Stimulated activated CD4-positive, alpha-beta T cell treated with anti-CD3 and anti-CD28 coated beads, Interleukin-4, amount 100 ng/mL, for 24 hours (primary cell): ENCODE measurements at regions not wholly inside any gene's neighbourhood (a gene's known extent, or its start where the extent isn't known, plus 50 kb on each side); places are given as distances from the start of the nearest gene placed in this dataset.

ENCODE experiments used
- DNase-seq: peaks from one replicate; pipeline ENCODE4 v3.0.0-alpha.2; 2020

DNA sequence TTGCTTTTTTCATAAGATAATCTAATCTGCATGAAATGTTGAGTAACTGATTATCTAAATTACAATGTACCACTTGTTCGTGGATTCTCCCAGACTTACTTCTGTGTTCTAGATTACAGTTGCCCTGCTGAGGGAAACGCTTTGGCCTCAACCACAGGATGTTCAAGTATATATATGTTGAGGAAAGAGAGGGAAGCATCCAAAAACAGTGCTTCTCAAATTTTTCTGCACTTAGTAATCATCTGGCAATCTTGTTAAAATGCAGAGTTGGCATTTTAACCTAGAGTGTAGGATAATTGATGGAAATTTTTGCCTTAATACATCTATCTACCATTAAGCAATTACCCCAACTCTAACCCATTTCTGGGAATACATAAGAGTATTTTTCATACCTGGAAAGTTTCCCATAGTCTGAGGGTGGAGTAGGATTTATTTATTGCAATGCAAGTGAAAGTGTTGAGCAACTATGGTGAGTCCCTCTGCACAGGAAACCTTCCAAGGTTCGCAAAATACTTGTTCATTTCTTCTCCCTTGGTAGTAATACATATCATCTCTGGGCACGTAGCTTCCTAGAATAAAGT lies 59.6 kb upstream of the C1GALT1 start:
- DNase-seq = no peak

DNA sequence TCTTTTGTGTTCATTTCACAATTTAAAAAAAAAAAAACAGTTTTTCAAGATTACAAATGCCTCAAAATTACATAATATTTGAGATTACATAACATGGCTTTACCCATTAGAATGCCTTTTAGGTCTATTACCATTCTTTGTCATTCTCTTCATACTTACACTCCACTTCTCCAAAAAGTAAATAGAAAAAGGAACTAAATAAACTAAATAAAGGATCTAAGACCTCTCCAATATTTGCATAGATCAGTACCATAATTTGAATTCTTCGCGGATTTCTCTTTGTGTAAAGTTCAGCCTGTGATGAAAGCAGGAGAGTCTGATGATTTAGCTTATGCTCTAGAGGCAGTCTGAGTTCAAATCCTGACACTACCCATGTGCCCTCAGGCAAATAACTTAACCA lies 56.4 kb upstream of the C1GALT1 start:
- DNase-seq = no peak

DNA sequence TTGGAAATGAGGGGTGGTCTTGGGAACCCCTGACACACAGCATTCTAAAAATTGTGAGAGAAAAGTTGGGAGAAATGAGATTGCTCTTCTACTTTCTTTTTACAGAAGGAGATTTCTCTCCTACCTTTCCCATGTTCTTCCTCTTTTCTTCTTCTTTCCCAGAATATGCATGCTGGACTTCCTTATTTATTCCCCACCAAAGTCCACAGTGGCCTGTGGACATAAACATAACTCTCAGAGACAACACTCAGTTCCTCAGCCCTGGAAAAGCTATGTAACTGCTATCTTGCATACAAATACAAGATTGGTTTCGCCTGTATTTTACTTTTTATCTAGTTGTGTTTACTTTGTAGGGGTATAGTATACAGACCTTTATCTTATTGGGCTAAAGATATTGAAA lies 54.6 kb upstream of the C1GALT1 start:
- no peak for DNase-seq

DNA sequence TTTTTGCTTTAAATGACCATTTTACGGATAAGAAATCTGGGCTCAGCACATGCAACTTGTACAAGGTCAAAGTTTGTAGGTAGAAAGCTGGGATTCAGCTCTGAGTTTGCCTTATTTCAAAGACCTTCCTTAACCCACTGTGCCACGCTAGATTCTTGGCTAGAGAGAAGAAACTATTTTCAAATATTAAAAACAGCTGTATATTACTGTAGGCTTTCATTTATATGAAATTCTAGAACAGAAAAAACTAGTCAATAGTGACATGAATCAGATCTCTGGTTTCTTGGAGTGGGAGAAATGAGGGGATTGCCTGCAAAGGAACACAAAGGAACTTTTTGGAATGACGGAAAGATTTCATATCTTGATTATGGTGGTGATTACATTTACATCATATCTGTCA lies 53.0 kb upstream of the C1GALT1 start:
- no peak for DNase-seq

DNA sequence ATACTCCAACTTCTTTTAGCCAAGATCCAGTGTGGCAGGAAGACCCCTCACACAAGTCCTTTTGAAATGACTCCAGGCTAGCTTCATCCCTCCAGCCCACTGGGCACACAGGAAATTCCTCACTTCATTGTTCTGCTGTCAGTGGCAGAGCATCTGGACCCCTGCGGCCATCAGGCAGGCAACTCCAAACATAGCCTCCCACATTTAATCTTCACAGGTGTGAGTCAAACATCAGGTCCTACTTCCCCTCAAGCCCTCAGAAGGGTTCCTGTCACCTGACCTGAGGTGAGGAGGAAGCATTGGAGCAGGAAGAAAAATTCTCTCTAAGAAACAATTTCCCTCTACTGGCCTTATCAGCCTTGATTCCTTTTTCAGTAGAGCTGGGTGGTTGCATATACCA lies 51.1 kb upstream of the C1GALT1 start:
- DNase-seq = no peak
